HL-60 (cell line): ENCODE measurements at regions not wholly inside any gene's neighbourhood (a gene's known extent, or its start where the extent isn't known, plus 50 kb on each side); places are given as distances from the start of the nearest gene placed in this dataset.

Experiments
- DNase-seq, 2 experiments: peaks; one replicate each; pipeline ENCODE4 v3.0.0-alpha.2; 2010 to 2020; ENCODE audit warnings: low read depth in 1 of 2, low spot score in 1 of 2
- H3K27ac ChIP-seq: fragments of 250-450 bp; sonication (Bioruptor Pico); replicated peaks from 2 replicates; pipeline ENCODE4 v1.5.1; 2020; ENCODE audit warnings: mild to moderate bottlenecking, moderate library complexity
- H3K27me3 ChIP-seq: fragments of 250-450 bp; sonication (Bioruptor Pico); 2 replicates; pipeline ENCODE4 v1.5.1; 2021; ENCODE audit warnings: mild to moderate bottlenecking, moderate library complexity; ENCODE audit not compliant: insufficient read depth, poor library complexity, severe bottlenecking
- H3K4me3 ChIP-seq: replicated peaks from 2 replicates; pipeline ENCODE4 v1.5.1; 2011; ENCODE audit warnings: mild to moderate bottlenecking, control low read depth, low read length; ENCODE audit not compliant: insufficient read depth
- GABPA ChIP-seq: IDR thresholded peaks from 2 replicates; pipeline ENCODE4 v1.6.1; 2012; ENCODE audit warnings: low read depth
- POLR2AphosphoS5 ChIP-seq: IDR thresholded peaks from 2 replicates; pipeline ENCODE4 v1.6.1; 2012; ENCODE audit warnings: low read depth
- SPI1 ChIP-seq: IDR thresholded peaks from 2 replicates; pipeline ENCODE4 v1.6.1; 2012; ENCODE audit warnings: low read depth, mild to moderate bottlenecking, borderline replicate concordance
- TF ChIP-seq, protein P1 (sequence below): IDR thresholded peaks from 2 replicates; pipeline ENCODE4 v1.6.1; 2012; ENCODE audit warnings: low read depth; ENCODE audit not compliant: insufficient replicate concordance
- TF ChIP-seq, protein P2 (sequence below): IDR thresholded peaks from one replicate; pipeline ENCODE4 v1.5.1; 2011; ENCODE audit warnings: low read length, control low read depth, inconsistent platforms; ENCODE audit not compliant: insufficient read depth

GRCh38 chr10:84801916-84802315 lies 473.5 kb downstream of the CCSER2 start:
- TF ChIP-seq GABPA: no peak
- no peak for TF ChIP-seq POLR2AphosphoS5
- TF ChIP-seq SPI1: no peak
- TF ChIP-seq, protein P1, sequence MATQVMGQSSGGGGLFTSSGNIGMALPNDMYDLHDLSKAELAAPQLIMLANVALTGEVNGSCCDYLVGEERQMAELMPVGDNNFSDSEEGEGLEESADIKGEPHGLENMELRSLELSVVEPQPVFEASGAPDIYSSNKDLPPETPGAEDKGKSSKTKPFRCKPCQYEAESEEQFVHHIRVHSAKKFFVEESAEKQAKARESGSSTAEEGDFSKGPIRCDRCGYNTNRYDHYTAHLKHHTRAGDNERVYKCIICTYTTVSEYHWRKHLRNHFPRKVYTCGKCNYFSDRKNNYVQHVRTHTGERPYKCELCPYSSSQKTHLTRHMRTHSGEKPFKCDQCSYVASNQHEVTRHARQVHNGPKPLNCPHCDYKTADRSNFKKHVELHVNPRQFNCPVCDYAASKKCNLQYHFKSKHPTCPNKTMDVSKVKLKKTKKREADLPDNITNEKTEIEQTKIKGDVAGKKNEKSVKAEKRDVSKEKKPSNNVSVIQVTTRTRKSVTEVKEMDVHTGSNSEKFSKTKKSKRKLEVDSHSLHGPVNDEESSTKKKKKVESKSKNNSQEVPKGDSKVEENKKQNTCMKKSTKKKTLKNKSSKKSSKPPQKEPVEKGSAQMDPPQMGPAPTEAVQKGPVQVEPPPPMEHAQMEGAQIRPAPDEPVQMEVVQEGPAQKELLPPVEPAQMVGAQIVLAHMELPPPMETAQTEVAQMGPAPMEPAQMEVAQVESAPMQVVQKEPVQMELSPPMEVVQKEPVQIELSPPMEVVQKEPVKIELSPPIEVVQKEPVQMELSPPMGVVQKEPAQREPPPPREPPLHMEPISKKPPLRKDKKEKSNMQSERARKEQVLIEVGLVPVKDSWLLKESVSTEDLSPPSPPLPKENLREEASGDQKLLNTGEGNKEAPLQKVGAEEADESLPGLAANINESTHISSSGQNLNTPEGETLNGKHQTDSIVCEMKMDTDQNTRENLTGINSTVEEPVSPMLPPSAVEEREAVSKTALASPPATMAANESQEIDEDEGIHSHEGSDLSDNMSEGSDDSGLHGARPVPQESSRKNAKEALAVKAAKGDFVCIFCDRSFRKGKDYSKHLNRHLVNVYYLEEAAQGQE: no peak
- TF ChIP-seq, protein P2, sequence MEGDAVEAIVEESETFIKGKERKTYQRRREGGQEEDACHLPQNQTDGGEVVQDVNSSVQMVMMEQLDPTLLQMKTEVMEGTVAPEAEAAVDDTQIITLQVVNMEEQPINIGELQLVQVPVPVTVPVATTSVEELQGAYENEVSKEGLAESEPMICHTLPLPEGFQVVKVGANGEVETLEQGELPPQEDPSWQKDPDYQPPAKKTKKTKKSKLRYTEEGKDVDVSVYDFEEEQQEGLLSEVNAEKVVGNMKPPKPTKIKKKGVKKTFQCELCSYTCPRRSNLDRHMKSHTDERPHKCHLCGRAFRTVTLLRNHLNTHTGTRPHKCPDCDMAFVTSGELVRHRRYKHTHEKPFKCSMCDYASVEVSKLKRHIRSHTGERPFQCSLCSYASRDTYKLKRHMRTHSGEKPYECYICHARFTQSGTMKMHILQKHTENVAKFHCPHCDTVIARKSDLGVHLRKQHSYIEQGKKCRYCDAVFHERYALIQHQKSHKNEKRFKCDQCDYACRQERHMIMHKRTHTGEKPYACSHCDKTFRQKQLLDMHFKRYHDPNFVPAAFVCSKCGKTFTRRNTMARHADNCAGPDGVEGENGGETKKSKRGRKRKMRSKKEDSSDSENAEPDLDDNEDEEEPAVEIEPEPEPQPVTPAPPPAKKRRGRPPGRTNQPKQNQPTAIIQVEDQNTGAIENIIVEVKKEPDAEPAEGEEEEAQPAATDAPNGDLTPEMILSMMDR: no peak
- Histone ChIP-seq H3K27ac (no peak overlapping the region), H3K27me3 (no peaks in the 10 kb centered on the region), H3K4me3 (no peak overlapping the region)
- no peak for DNase-seq

DNA sequence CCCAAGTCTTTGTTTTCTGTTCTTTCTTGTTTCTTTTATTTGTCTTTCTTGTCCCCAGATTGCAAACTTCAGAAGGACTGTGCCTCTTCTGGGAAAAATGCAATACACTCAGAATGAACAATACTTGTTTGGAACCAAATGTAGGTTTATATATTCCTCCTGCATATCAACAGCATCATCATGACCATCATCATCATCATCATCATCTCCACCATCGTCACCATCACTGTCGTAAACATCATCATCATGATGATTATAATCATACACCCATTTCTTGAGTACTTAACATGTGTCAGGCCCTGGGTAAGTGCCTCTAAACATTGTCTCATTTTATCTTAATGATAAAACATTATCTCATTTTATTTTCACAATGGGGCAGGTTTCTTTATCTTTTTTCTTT lies 476.8 kb downstream of the CCSER2 start:
- H3K27ac ChIP-seq: no peak overlapping the region
- DNase-seq: no peak

GRCh38 chr10:84811113-84811512 lies 482.7 kb downstream of the CCSER2 start:
- Histone ChIP-seq H3K4me3 (no peak overlapping the region), H3K27ac (no peak overlapping the region), H3K27me3 (no peaks in the 10 kb centered on the region)
- TF ChIP-seq SPI1 (no peak), POLR2AphosphoS5 (no peak), GABPA (no peak)
- TF ChIP-seq, protein P2: no peak
- TF ChIP-seq, protein P1: no peak
- DNase-seq: no peak

More for the DNA sequence above, 476.8 kb downstream of the CCSER2 start:
- Histone ChIP-seq H3K4me3 (no peak overlapping the region), H3K27me3 (no peaks in the 10 kb centered on the region)
- no peak for TF ChIP-seq SPI1
- TF ChIP-seq GABPA: no peak
- TF ChIP-seq, protein P1: no peak
- TF ChIP-seq POLR2AphosphoS5: no peak
- TF ChIP-seq, protein P2: no peak
